GM12872 (cell line): ENCODE measurements at regions not wholly inside any gene's neighbourhood (a gene's known extent, or its start where the extent isn't known, plus 50 kb on each side); places are given as distances from the start of the nearest gene placed in this dataset.

Experiments
- CTCF ChIP-seq: IDR thresholded peaks from 3 replicates; pipeline ENCODE4 v1.5.1; 2011; ENCODE audit warnings: low read depth, mild to moderate bottlenecking, low read length, moderate library complexity; ENCODE audit not compliant: insufficient read depth

- TF ChIP-seq CTCF: no peak
Measured at GRCh38 chr9:82582693-82583092, 480.2 kb downstream of the RASEF start.

- no peak for TF ChIP-seq CTCF
Measured at GRCh38 chr9:82583524-82583923, 479.4 kb downstream of the RASEF start.

GRCh38 chr9:82584349-82584863, 478.5 kb downstream of the RASEF start:
- no peak for TF ChIP-seq CTCF

GRCh38 chr9:82586918-82587356, 476.0 kb downstream of the RASEF start:
- TF ChIP-seq CTCF: no peak

- TF ChIP-seq CTCF: no peak
Measured at GRCh38 chr9:82588301-82589180, 474.4 kb downstream of the RASEF start.

GRCh38 chr9:82590845-82591244, 472.1 kb downstream of the RASEF start:
- TF ChIP-seq CTCF: no peak

GRCh38 chr9:82593501-82593900, 469.4 kb downstream of the RASEF start:
- no peak for TF ChIP-seq CTCF
